Lower leg skin (tissue), 4 donors: ENCODE measurements at regions not wholly inside any gene's neighbourhood (a gene's known extent, or its start where the extent isn't known, plus 50 kb on each side); places are given as distances from the start of the nearest gene placed in this dataset.
"Not testable (repeated sequence)": the region's sequence is repeated elsewhere in the genome, so short reads cannot be mapped to it uniquely, and the experiment has no call there.

ENCODE experiments used
- DNase-seq, 2 donors: peaks; one replicate each; pipeline ENCODE4 v3.0.0-alpha.2; 2019; ENCODE audit warnings: low spot score in 2 of 2
- H3K4me3 ChIP-seq: fragments of 200-600 bp; sonication (generic); 2 replicates; pipeline ENCODE4 v1.5.1; 2017; ENCODE audit warnings: mild to moderate bottlenecking, low read depth; ENCODE audit not compliant: poor library complexity, severe bottlenecking
- POLR2A ChIP-seq, 2 donors: fragments of 450-650 bp; IDR thresholded peaks; one replicate each; pipeline ENCODE4 v1.6.1; 2016 to 2017; ENCODE audit warnings: antibody characterized with exemption in 2 of 2, mild to moderate bottlenecking in 1 of 2, moderate library complexity in 1 of 2
- WGBS, 2 donors: methylation state at CpG; one replicate each; pipeline ENCODE4 v1.1.5; 2018; 5-methylcytosine and 5-hydroxymethylcytosine counted together
- intact Hi-C: fragments of 100-400 bp; cut with DNase I; formaldehyde crosslinking; loops from one replicate; pipeline ENCODE4 v1.15.0; 2023; ENCODE audit warnings: low total_unique reads
- TF ChIP-seq, protein P1 (sequence below), 3 donors: fragments of 450-650 bp; IDR thresholded peaks; one replicate each; pipeline ENCODE4 v1.5.1; 2016; ENCODE audit warnings: antibody characterized with exemption in 3 of 3, mild to moderate bottlenecking in 3 of 3, moderate library complexity in 2 of 3

DNA sequence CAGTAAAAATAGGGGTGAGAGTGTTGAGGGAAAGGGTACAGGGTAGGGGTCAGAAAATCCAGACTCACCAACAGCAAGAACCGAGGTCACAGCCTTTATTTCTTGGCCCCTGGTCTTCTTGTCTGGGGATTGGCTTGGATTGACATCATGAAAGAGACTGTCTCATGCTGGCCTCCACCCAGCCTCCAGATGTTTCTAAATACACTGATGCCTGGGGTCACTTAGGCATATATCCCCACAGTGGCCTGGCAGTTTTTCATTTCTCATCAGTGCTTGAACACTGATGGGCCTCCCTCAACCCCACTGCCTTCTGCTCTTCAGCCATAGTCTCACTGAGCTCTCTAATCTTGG is 173.9 kb downstream of the RTL9 start:
- H3K4me3 ChIP-seq: no peak overlapping the region
- no peak for DNase-seq
- 41 to 43% methylated on average over 1 of the region's 1 CpG for WGBS, 2 donors
- intact Hi-C loops: no loop called here
- TF ChIP-seq, protein P1, sequence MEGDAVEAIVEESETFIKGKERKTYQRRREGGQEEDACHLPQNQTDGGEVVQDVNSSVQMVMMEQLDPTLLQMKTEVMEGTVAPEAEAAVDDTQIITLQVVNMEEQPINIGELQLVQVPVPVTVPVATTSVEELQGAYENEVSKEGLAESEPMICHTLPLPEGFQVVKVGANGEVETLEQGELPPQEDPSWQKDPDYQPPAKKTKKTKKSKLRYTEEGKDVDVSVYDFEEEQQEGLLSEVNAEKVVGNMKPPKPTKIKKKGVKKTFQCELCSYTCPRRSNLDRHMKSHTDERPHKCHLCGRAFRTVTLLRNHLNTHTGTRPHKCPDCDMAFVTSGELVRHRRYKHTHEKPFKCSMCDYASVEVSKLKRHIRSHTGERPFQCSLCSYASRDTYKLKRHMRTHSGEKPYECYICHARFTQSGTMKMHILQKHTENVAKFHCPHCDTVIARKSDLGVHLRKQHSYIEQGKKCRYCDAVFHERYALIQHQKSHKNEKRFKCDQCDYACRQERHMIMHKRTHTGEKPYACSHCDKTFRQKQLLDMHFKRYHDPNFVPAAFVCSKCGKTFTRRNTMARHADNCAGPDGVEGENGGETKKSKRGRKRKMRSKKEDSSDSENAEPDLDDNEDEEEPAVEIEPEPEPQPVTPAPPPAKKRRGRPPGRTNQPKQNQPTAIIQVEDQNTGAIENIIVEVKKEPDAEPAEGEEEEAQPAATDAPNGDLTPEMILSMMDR (IDR thresholded peaks at IDR 0.05): no peak
- no peak for TF ChIP-seq POLR2A (IDR thresholded peaks at IDR 0.05)

DNA sequence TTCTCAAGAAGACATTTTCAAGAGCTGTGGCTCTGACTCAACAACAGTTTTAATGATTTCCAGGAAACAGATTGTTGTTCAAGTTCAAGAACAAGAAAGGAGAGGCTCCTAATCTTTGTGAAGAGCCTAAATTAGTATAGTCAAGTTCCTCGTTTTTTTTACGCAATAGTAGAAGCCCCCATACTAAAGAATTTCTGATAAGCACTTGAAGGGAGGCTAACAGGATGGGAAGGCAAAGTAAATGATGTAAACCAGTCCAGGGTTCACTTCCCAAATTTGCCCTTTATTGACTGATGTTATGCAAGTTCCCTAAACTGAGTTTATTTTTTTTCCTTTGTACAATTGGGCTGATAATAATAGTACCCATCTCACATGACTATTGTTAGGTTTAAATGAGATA is 178.2 kb downstream of the RTL9 start:
- intact Hi-C loops: no loop called here
- WGBS, 2 donors: 39 to 57% methylated on average over 2 of the region's 2 CpGs
- no peak for DNase-seq
- TF ChIP-seq, protein P1 (IDR thresholded peaks at IDR 0.05): no peak
- TF ChIP-seq POLR2A (IDR thresholded peaks at IDR 0.05): no peak
- H3K4me3 ChIP-seq: no peak overlapping the region

DNA sequence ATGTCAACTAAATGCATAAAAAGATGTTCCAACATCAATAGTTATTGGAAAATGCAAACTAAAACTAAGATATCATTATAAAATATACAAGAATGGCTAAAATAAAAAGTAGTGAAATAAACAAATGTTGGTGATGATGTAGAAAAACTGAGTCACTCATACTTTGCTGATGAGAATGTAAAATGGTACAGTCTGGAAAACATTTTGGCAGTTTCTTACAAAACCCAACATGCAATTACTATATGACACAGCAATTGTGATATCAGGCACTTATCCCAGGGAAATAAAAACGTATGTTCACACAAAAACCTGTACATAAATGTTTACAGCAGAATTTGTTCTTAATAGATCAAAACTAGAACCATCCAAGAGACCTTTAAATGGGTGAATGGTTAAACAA is 182.6 kb downstream of the RTL9 start:
- TF ChIP-seq, protein P1 (IDR thresholded peaks at IDR 0.05): no peak
- no peak for TF ChIP-seq POLR2A (IDR thresholded peaks at IDR 0.05)
- H3K4me3 ChIP-seq: no peak overlapping the region
- no peak for DNase-seq
- intact Hi-C loops: no loop called here
- 38 to 69% methylated on average over 1 of the region's 1 CpG for WGBS, 2 donors

DNA sequence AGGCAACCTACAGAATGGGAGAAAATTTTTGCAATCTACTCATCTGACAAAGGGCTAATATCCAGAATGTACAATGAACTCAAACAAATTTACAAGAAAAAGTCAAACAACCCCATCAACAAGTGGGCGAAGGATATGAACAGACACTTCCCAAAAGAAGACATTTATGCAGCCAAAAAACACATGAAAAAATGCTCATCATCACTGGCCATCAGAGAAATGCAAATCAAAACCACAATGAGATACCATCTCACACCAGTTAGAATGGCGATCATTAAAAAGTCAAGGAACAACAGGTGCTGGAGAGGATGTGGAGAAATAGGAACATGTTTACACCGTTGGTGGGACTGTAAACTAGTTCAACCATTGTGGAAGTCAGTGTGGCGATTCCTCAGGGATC is 192.2 kb downstream of the RTL9 start:
- DNase-seq, intact Hi-C loops, H3K4me3 ChIP-seq: not testable (repeated sequence)
- WGBS, 2 donors: 87 to 89% methylated on average over 4 of the region's 4 CpGs

DNA sequence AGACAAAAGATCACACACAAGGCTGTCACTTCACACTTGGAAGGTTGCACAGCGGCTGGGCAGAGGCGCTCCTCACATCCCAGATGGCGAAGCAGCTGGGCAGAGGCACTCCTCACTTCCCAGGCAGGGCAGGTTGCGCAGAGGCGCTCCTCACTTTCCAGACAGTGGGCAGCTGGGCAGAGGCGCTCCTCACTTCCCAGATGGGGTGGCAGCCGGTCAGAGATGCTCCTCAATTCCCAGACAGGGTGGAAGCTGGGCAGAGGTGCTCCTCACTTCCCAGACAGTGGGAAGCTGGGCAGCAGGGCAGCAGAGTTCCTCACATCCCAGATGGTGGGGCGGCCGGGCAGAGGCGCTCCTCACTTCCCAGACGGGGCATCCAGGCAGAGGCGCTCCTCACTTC is 199.2 kb downstream of the RTL9 start:
- intact Hi-C loops: no loop called here
- no peak overlapping the region for H3K4me3 ChIP-seq
- no peak for TF ChIP-seq POLR2A (IDR thresholded peaks at IDR 0.05)
- TF ChIP-seq, protein P1 (IDR thresholded peaks at IDR 0.05): no peak
- no peak for DNase-seq
- WGBS, 2 donors: 92 to 97% methylated on average over 7 to 10 of the region's 12 CpGs

DNA sequence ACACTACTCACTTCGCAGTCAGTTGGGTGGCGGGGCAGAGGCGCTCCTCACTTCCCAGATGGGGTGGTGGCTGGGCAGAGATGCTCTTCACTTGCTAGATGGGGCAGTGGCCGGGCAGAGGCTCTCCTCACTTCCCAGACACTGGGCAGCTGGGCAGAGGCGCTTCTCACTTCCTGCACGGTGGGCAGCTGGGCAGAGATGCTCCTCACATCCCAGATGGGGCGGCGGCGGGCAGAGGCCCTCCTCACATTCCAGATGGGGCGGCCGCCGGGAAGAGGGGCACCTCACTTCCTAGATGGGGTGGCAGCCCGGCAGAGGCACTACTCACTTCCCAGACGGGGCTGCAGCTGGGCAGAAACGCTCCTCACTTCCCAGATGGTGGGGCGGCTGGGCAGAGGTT is 199.8 kb downstream of the RTL9 start:
- no peak for DNase-seq
- H3K4me3 ChIP-seq: no peak overlapping the region
- TF ChIP-seq, protein P1 (IDR thresholded peaks at IDR 0.05): no peak
- TF ChIP-seq POLR2A (IDR thresholded peaks at IDR 0.05): no peak
- intact Hi-C loops: no loop called here
- WGBS, 2 donors: 90 to 91% methylated on average over 2 to 14 of the region's 16 CpGs
